Progenitor cell of endocrine pancreas (in vitro differentiated cells): ENCODE measurements at regions not wholly inside any gene's neighbourhood (a gene's known extent, or its start where the extent isn't known, plus 50 kb on each side); places are given as distances from the start of the nearest gene placed in this dataset.

Source experiments
- DNase-seq: peaks from one replicate; pipeline ENCODE4 v3.0.0; 2021; ENCODE audit warnings: low spot score; ENCODE audit not compliant: unreplicated experiment
- H3K27ac Mint-ChIP-seq: 2 replicates; pipeline ENCODE4 v1.8.0; 2021; ENCODE audit warnings: mild to moderate bottlenecking, moderate library complexity, mixed read lengths
- H3K27me3 Mint-ChIP-seq: 2 replicates; pipeline ENCODE4 v1.8.0; 2021; ENCODE audit warnings: mixed read lengths
- H3K36me3 Mint-ChIP-seq: 2 replicates; pipeline ENCODE4 v1.8.0; 2022; ENCODE audit warnings: mixed read lengths; ENCODE audit not compliant: insufficient read depth
- H3K4me1 Mint-ChIP-seq: 2 replicates; pipeline ENCODE4 v1.8.0; 2021; ENCODE audit warnings: low read depth, mixed read lengths
- H3K4me3 Mint-ChIP-seq: 2 replicates; pipeline ENCODE4 v1.8.0; 2021; ENCODE audit warnings: low read depth, mild to moderate bottlenecking, moderate library complexity, mixed read lengths
- H3K9me3 Mint-ChIP-seq: 2 replicates; pipeline ENCODE4 v1.8.0; 2021; ENCODE audit warnings: low read depth, mixed read lengths
- TF ChIP-seq, protein P1 (sequence below): fragments of 200-600 bp; sonication (generic); IDR thresholded peaks from one replicate; pipeline ENCODE4 v1.5.0; 2021; ENCODE audit warnings: antibody characterized with exemption, mild to moderate bottlenecking; ENCODE audit not compliant: unreplicated experiment

DNA sequence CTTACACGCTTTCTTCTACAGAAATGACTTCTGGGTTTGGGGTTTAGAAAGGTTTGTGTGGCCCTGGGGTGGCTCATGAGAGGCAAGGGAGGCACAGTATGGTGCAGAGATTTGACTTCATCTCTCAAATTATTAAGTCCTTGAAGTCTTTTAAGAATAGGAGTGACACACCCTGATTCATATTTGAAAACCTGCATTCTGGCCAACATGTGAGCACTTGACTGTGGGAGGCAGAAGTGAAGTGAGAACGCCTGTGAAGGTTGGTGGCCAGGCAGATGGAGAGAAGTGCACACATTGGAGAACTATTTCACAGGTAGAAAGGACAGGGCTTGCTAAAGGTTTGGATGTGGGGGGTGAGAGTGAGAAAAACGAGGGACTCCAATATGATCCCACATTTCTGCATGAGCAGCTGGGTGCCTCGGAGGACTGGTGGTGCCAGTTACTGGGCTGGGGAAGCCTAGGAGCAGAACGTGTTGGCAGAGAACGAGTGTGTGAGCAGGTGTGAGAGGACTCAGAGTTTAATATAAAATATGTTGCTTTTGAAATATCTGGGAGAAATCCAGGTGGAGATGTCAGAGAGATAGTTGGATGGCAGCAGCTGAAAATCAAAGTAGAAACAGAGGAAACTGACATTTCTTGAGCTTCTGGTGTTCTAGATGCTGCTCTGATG is 240.0 kb upstream of the ADAMTSL1 start:
- TF ChIP-seq, protein P1, sequence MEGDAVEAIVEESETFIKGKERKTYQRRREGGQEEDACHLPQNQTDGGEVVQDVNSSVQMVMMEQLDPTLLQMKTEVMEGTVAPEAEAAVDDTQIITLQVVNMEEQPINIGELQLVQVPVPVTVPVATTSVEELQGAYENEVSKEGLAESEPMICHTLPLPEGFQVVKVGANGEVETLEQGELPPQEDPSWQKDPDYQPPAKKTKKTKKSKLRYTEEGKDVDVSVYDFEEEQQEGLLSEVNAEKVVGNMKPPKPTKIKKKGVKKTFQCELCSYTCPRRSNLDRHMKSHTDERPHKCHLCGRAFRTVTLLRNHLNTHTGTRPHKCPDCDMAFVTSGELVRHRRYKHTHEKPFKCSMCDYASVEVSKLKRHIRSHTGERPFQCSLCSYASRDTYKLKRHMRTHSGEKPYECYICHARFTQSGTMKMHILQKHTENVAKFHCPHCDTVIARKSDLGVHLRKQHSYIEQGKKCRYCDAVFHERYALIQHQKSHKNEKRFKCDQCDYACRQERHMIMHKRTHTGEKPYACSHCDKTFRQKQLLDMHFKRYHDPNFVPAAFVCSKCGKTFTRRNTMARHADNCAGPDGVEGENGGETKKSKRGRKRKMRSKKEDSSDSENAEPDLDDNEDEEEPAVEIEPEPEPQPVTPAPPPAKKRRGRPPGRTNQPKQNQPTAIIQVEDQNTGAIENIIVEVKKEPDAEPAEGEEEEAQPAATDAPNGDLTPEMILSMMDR, result no peak
- Mint-ChIP-seq H3K4me1 (no peaks in the 10 kb centered on the region), H3K9me3 (no peaks in the 10 kb centered on the region), H3K36me3 (no peaks in the 10 kb centered on the region), H3K27me3 (peaks cover 6% of the 10 kb centered on the region), H3K4me3 (no peak overlapping the region), H3K27ac (no peak overlapping the region)
- no peak for DNase-seq

DNA sequence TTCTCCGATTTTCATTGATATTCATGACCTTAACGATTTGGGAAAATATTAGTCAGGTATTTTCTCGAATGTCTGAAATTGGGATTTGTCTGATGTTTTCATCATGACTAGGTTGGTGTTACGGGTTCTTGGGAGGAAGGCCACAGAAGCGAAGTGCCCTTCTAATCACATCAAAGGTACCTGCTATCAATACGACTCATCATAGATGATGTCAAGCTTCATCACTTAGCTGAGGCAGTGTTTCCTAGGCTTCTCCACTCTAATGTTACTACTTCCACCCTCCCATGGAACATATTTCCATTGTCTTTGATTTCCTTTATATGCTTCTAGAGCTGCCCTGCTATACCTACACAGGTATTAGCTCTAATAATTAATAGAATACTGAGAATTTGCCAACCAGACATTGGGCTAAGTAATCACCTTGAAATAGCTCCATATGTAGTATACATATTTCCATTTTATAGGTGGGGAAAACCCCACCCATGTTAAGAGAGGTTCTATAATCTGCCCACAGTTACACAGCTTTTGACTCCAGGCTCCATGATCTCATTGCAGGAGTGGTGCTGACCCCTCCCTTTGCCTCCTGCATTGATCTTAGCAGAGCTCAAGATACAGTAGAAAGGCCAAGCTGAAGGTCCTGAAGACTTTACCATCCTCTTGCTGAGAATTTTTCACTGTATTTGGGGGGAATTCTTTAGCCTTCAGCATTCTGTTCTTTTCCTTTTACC is 238.6 kb upstream of the ADAMTSL1 start:
- H3K36me3 Mint-ChIP-seq, result no peaks in the 10 kb centered on the region
- no peak overlapping the region for H3K4me3 Mint-ChIP-seq
- peaks cover 6% of the 10 kb centered on the region for H3K27me3 Mint-ChIP-seq
- no peaks in the 10 kb centered on the region for H3K4me1 Mint-ChIP-seq
- no peaks in the 10 kb centered on the region for H3K9me3 Mint-ChIP-seq
- no peak overlapping the region for H3K27ac Mint-ChIP-seq
- no peak for DNase-seq
- TF ChIP-seq, protein P1, result no peak

DNA sequence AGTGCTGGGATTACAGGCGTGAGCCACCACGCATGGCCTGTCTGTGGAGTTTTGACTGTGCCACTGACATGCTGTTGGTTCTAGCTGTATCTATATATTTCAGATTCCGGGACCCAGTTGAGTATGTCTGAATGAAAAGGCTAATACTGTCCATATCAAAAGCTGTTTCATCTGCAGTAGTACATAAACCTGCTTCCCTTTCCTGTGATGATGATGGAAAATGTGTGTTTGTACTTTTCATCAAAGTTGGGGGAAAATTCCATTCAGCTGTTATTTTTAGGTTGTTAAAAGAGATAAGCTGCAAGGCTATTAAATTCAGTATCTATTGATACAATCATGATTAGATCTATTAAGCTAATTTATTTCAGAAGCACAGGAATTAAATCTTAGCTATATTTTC is 237.6 kb upstream of the ADAMTSL1 start:
- no peaks in the 10 kb centered on the region for H3K4me1 Mint-ChIP-seq
- no peaks in the 10 kb centered on the region for H3K9me3 Mint-ChIP-seq
- H3K4me3 Mint-ChIP-seq, result no peak overlapping the region
- TF ChIP-seq, protein P1, result no peak
- no peak for DNase-seq
- no peak overlapping the region for H3K27ac Mint-ChIP-seq
- H3K36me3 Mint-ChIP-seq, result no peaks in the 10 kb centered on the region
- H3K27me3 Mint-ChIP-seq, result peaks cover 6% of the 10 kb centered on the region

DNA sequence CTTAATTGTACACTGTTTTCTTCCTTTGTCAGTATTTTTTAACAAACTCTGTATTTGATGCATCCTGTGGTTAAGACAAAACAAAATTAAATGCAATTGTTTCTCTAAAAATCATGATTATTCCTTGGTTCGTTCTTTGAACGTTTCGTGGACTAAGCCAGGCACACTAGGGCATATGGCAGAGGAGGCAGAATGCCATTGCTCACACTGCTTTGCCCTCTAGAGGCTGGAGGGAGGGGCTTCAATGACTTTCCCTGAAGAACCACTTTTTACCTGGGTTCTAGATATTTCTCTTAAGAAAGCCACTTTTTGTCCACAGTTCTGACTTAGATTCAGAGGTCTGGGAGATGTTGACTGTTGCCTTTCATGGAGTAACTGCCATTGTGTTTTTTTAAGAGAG is 236.2 kb upstream of the ADAMTSL1 start:
- Mint-ChIP-seq H3K4me3 (no peak overlapping the region), H3K4me1 (no peaks in the 10 kb centered on the region), H3K27ac (no peak overlapping the region), H3K27me3 (peaks cover 6% of the 10 kb centered on the region), H3K9me3 (peaks cover 3% of the 10 kb centered on the region), H3K36me3 (no peaks in the 10 kb centered on the region)
- TF ChIP-seq, protein P1, result peak; percentile 10
- no peak for DNase-seq

DNA sequence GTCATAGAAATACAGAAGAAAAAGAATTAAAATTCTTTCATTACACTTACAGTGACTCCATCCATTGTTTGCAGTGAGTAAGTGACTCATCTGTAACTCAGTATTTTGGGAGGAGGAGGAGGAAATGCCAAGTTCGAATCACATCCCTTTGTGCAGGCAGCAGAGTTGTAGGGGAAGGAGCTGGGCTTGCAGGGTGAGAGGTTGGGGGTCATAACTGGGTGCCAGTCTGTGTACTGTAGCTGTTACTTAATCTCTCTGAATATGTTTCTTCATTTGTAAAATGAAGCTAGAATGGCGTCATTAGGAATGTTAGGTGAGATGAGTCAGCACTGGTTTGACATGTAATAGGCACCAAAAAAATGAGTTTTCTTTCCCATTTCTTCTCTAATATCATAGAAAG is 235.7 kb upstream of the ADAMTSL1 start:
- H3K27me3 Mint-ChIP-seq, result peaks cover 6% of the 10 kb centered on the region
- H3K4me1 Mint-ChIP-seq, result no peaks in the 10 kb centered on the region
- H3K36me3 Mint-ChIP-seq, result no peaks in the 10 kb centered on the region
- H3K4me3 Mint-ChIP-seq, result no peak overlapping the region
- TF ChIP-seq, protein P1, result no peak
- peaks cover 5% of the 10 kb centered on the region for H3K9me3 Mint-ChIP-seq
- no peak for DNase-seq
- no peak overlapping the region for H3K27ac Mint-ChIP-seq
